ENCODE measurements at regions not wholly inside any gene's neighbourhood (a gene's known extent, or its start where the extent isn't known, plus 50 kb on each side); places are given as distances from the start of the nearest gene placed in this dataset.

GRCh38 chr12:3968523-3968922, 95.3 kb upstream of the PARP11 start:
- Mint-ChIP-seq H3K27me3 (ENCODE audit: insufficient read depth) (no peaks in the 10 kb centered on the region), H3K27ac (no peak overlapping the region), H3K36me3 (ENCODE audit: low read depth) (no peaks in the 10 kb centered on the region), H3K9me3 (no peaks in the 10 kb centered on the region), H3K4me1 (peaks cover 29% of the 10 kb centered on the region), H3K4me3 (no peak overlapping the region)
- H3K27ac ChIP-seq (ENCODE audit: low read depth, low read length) = no peak overlapping the region
- WGBS, 2 experiments (ENCODE audit: insufficient coverage in 1 of 2, insufficient read length in 1 of 2) = 89 to 94% methylated on average over 4 of the region's 4 CpGs
- H3K9me3 ChIP-seq (ENCODE audit: control insufficient read depth, low read length) = no peaks in the 10 kb centered on the region
- no peak overlapping the region for H3K4me3 ChIP-seq (ENCODE audit: low read length)
- H3K9ac ChIP-seq (ENCODE audit: extremely low read depth, low read length, poor library complexity, severe bottlenecking) = no peak overlapping the region
- H3K4me1 ChIP-seq (ENCODE audit: control insufficient read depth, insufficient read depth, low read length) = peaks cover 14% of the 10 kb centered on the region
- H3K27me3 ChIP-seq (ENCODE audit: control insufficient read depth, insufficient read depth, low read length, poor library complexity, severe bottlenecking) = no peaks in the 10 kb centered on the region
- TF ChIP-seq CTCF (conservative IDR thresholded peaks at IDR 0.05) = peak; percentile 51
- H3K36me3 ChIP-seq (ENCODE audit: control insufficient read depth, insufficient read depth, low read length) = no peaks in the 10 kb centered on the region
- DNase-seq = no peak

GRCh38 chr12:3967556-3968160, 94.5 kb upstream of the PARP11 start:
- TF ChIP-seq CTCF (conservative IDR thresholded peaks at IDR 0.05) = no peak
- peak overlapping the region; percentile 81 for H3K27ac Mint-ChIP-seq
- no peaks in the 10 kb centered on the region for H3K36me3 ChIP-seq (ENCODE audit: control insufficient read depth, insufficient read depth, low read length)
- H3K4me3 ChIP-seq (ENCODE audit: low read length) = no peak overlapping the region
- WGBS, 2 experiments (ENCODE audit: insufficient coverage in 1 of 2, insufficient read length in 1 of 2) = 65 to 74% methylated on average over 7 to 11 of the region's 11 CpGs
- no peaks in the 10 kb centered on the region for H3K27me3 Mint-ChIP-seq (ENCODE audit: insufficient read depth)
- peaks cover 14% of the 10 kb centered on the region for H3K4me1 ChIP-seq (ENCODE audit: control insufficient read depth, insufficient read depth, low read length)
- H3K9ac ChIP-seq (ENCODE audit: extremely low read depth, low read length, poor library complexity, severe bottlenecking) = no peak overlapping the region
- DNase-seq = peak; percentile 83
- peaks cover 36% of the 10 kb centered on the region for H3K4me1 Mint-ChIP-seq
- H3K36me3 Mint-ChIP-seq (ENCODE audit: low read depth) = no peaks in the 10 kb centered on the region
- no peaks in the 10 kb centered on the region for H3K9me3 Mint-ChIP-seq
- no peaks in the 10 kb centered on the region for H3K27me3 ChIP-seq (ENCODE audit: control insufficient read depth, insufficient read depth, low read length, poor library complexity, severe bottlenecking)
- no peak overlapping the region for H3K27ac ChIP-seq (ENCODE audit: low read depth, low read length)
- H3K9me3 ChIP-seq (ENCODE audit: control insufficient read depth, low read length) = no peaks in the 10 kb centered on the region
- H3K4me3 Mint-ChIP-seq = no peak overlapping the region

GRCh38 chr12:3966376-3966775, 93.2 kb upstream of the PARP11 start:
- Histone ChIP-seq H3K9ac (ENCODE audit: extremely low read depth, low read length, poor library complexity, severe bottlenecking) (no peak overlapping the region), H3K4me3 (ENCODE audit: low read length) (no peak overlapping the region), H3K27ac (ENCODE audit: low read depth, low read length) (no peak overlapping the region), H3K9me3 (ENCODE audit: control insufficient read depth, low read length) (no peaks in the 10 kb centered on the region), H3K27me3 (ENCODE audit: control insufficient read depth, insufficient read depth, low read length, poor library complexity, severe bottlenecking) (no peaks in the 10 kb centered on the region), H3K36me3 (ENCODE audit: control insufficient read depth, insufficient read depth, low read length) (no peaks in the 10 kb centered on the region), H3K4me1 (ENCODE audit: control insufficient read depth, insufficient read depth, low read length) (peaks cover 14% of the 10 kb centered on the region)
- Mint-ChIP-seq H3K9me3 (no peaks in the 10 kb centered on the region), H3K4me3 (no peak overlapping the region), H3K27ac (no peak overlapping the region), H3K36me3 (ENCODE audit: low read depth) (peaks cover 2% of the 10 kb centered on the region), H3K27me3 (ENCODE audit: insufficient read depth) (no peaks in the 10 kb centered on the region), H3K4me1 (peaks cover 44% of the 10 kb centered on the region)
- DNase-seq = no peak
- no peak for TF ChIP-seq CTCF (conservative IDR thresholded peaks at IDR 0.05)
- WGBS, 2 experiments (ENCODE audit: insufficient coverage in 1 of 2, insufficient read length in 1 of 2) = 71 to 90% methylated on average over 3 of the region's 3 CpGs

All from endodermal cell (in vitro differentiated cells).